SU-DHL-6 (cell line): ENCODE measurements at regions not wholly inside any gene's neighbourhood (a gene's known extent, or its start where the extent isn't known, plus 50 kb on each side); places are given as distances from the start of the nearest gene placed in this dataset.

Source experiments
- H2AFZ ChIP-seq: fragments of 200-600 bp; sonication (generic); 2 replicates; pipeline ENCODE4 v1.6.1; 2014; ENCODE audit warnings: low read depth, mild to moderate bottlenecking, moderate library complexity, mixed read lengths, antibody characterized with exemption, low read length; ENCODE audit not compliant: severe bottlenecking
- H3F3A ChIP-seq: fragments of 200-600 bp; shearing (Covaris generic); 2 replicates; pipeline ENCODE4 v1.6.0; 2016; ENCODE audit warnings: antibody characterized with exemption, mild to moderate bottlenecking; ENCODE audit not compliant: insufficient read depth
- H3K27ac ChIP-seq: fragments of 200-600 bp; sonication (generic); 2 replicates; pipeline ENCODE4 v1.5.1; 2016; ENCODE audit warnings: low read depth, mild to moderate bottlenecking, low read length, moderate library complexity, mixed read lengths
- H3K27me3 ChIP-seq: fragments of 200-600 bp; sonication (generic), shearing (Covaris generic); 2 replicates; pipeline ENCODE4 v1.6.0; 2014; ENCODE audit warnings: mild to moderate bottlenecking, low read length
- H3K36me3 ChIP-seq: fragments of 200-600 bp; sonication (generic); 2 replicates; pipeline ENCODE4 v1.6.1; 2014; ENCODE audit warnings: mild to moderate bottlenecking, low read length, mixed read lengths
- H3K4me2 ChIP-seq: fragments of 300-600, 200-600 bp; shearing (Covaris generic), sonication (generic); 2 replicates; pipeline ENCODE4 v1.6.0; 2014; ENCODE audit warnings: low read length, low read depth, mild to moderate bottlenecking; ENCODE audit not compliant: poor library complexity, severe bottlenecking
- H3K4me3 ChIP-seq: fragments of 200-600 bp; sonication (generic); 2 replicates; pipeline ENCODE4 v1.5.1; 2014; ENCODE audit warnings: antibody characterized with exemption, low read length, mild to moderate bottlenecking, mixed read lengths; ENCODE audit not compliant: insufficient read depth, poor library complexity, severe bottlenecking
- H3K79me2 ChIP-seq: fragments of 200-600 bp; sonication (generic); 2 replicates; pipeline ENCODE4 v1.6.1; 2014; ENCODE audit warnings: mild to moderate bottlenecking, low read length, moderate library complexity; ENCODE audit not compliant: insufficient read depth
- H3K9ac ChIP-seq: fragments of 200-600 bp; sonication (generic); 2 replicates; pipeline ENCODE4 v1.7.0; 2014; ENCODE audit warnings: mild to moderate bottlenecking, low read length
- H3K9me2 ChIP-seq: fragments of 200-600 bp; sonication (generic); replicated peaks from 2 replicates; pipeline ENCODE4 v1.6.1; 2014; ENCODE audit warnings: low read length; ENCODE audit not compliant: insufficient read depth
- H3K9me3 ChIP-seq: fragments of 200-600 bp; sonication (generic); 2 replicates; pipeline ENCODE4 v1.6.1; 2014; ENCODE audit warnings: low read length, mixed read lengths; ENCODE audit not compliant: insufficient read depth
- H4K20me1 ChIP-seq: fragments of 200-600 bp; sonication (generic); 2 replicates; pipeline ENCODE4 v1.6.1; 2014; ENCODE audit warnings: low read depth, mild to moderate bottlenecking, antibody characterized with exemption, low read length, moderate library complexity, mixed read lengths
- CTCF ChIP-seq: fragments of 200-600 bp; sonication (generic); IDR thresholded peaks from one replicate; pipeline ENCODE4 v1.5.1; 2017; ENCODE audit warnings: antibody characterized with exemption, mild to moderate bottlenecking, low read length, moderate library complexity; ENCODE audit not compliant: insufficient read depth, poor library complexity, severe bottlenecking
- EZH2phosphoT487 ChIP-seq: fragments of 200-600 bp; sonication (generic), shearing (Covaris generic); conservative IDR thresholded peaks from 2 replicates; pipeline ENCODE4 v1.6.1; 2018; ENCODE audit warnings: mild to moderate bottlenecking, antibody characterized with exemption, low read length, moderate library complexity, mixed read lengths

- Histone ChIP-seq H3K4me2 (no peak overlapping the region), H3K36me3 (no peaks in the 10 kb centered on the region), H3K27ac (no peak overlapping the region), H3K9me2 (no peaks in the 10 kb centered on the region), H3K4me3 (no peak overlapping the region), H3K9ac (no peak overlapping the region), H3K27me3 (no peaks in the 10 kb centered on the region), H3F3A (no peaks in the 10 kb centered on the region), H2AFZ (no peak overlapping the region), H3K79me2 (no peaks in the 10 kb centered on the region), H4K20me1 (no peaks in the 10 kb centered on the region), H3K9me3 (no peaks in the 10 kb centered on the region)
- TF ChIP-seq CTCF (no peak), EZH2phosphoT487 (no peak)
These were observed 2023.7 kb downstream of the C4orf33 start for GRCh38 chr4:131119661-131120060.

GRCh38 chr4:131137196-131137595, 2011.9 kb upstream of the PCDH10 start:
- Histone ChIP-seq H3K9me2 (no peaks in the 10 kb centered on the region), H3K79me2 (no peaks in the 10 kb centered on the region), H3K27ac (no peak overlapping the region), H3K9ac (no peak overlapping the region), H3K27me3 (no peaks in the 10 kb centered on the region), H3F3A (no peaks in the 10 kb centered on the region), H3K9me3 (no peaks in the 10 kb centered on the region), H3K36me3 (no peaks in the 10 kb centered on the region), H3K4me3 (no peak overlapping the region), H2AFZ (no peak overlapping the region), H3K4me2 (no peak overlapping the region), H4K20me1 (no peaks in the 10 kb centered on the region)
- no peak for TF ChIP-seq EZH2phosphoT487
- TF ChIP-seq CTCF, result no peak

GRCh38 chr4:131159261-131159660, 1989.8 kb upstream of the PCDH10 start:
- Histone ChIP-seq H3K27ac (no peak overlapping the region), H4K20me1 (no peaks in the 10 kb centered on the region), H3K9me3 (no peaks in the 10 kb centered on the region), H3K79me2 (no peaks in the 10 kb centered on the region), H2AFZ (no peak overlapping the region), H3K36me3 (no peaks in the 10 kb centered on the region), H3K9me2 (no peaks in the 10 kb centered on the region), H3F3A (no peaks in the 10 kb centered on the region), H3K9ac (no peak overlapping the region), H3K4me2 (no peak overlapping the region), H3K4me3 (no peak overlapping the region), H3K27me3 (no peaks in the 10 kb centered on the region)
- TF ChIP-seq EZH2phosphoT487 (no peak), CTCF (no peak)

- H3K9me3 ChIP-seq, result no peaks in the 10 kb centered on the region
- H3K36me3 ChIP-seq, result no peaks in the 10 kb centered on the region
- H3K79me2 ChIP-seq, result no peaks in the 10 kb centered on the region
- no peak overlapping the region for H3K4me3 ChIP-seq
- no peak overlapping the region for H3K4me2 ChIP-seq
- H4K20me1 ChIP-seq, result no peaks in the 10 kb centered on the region
- H3K9ac ChIP-seq, result no peak overlapping the region
- H3K27ac ChIP-seq, result no peak overlapping the region
- no peak overlapping the region for H2AFZ ChIP-seq
- TF ChIP-seq EZH2phosphoT487, result no peak
- TF ChIP-seq CTCF, result no peak
- no peaks in the 10 kb centered on the region for H3K27me3 ChIP-seq
- H3F3A ChIP-seq, result no peaks in the 10 kb centered on the region
- H3K9me2 ChIP-seq, result no peaks in the 10 kb centered on the region
These were observed 1956.8 kb upstream of the PCDH10 start for GRCh38 chr4:131192318-131192717.
